AML-193 (cell line): ENCODE measurements at regions not wholly inside any gene's neighbourhood (a gene's known extent, or its start where the extent isn't known, plus 50 kb on each side); places are given as distances from the start of the nearest gene placed in this dataset.

Source experiments
- DNase-seq, 2 experiments: peaks; one replicate each; lab custom pipeline; 2025; lab: John Stamatoyannopoulos, UW

- DNase-seq, result no peak
Measured at GRCh38 chr7:153847828-153848227, 204.4 kb upstream of the DPP6 start.

GRCh38 chr7:153852261-153852660, 199.9 kb upstream of the DPP6 start:
- DNase-seq, result no peak

GRCh38 chr7:153858355-153858754, 193.8 kb upstream of the DPP6 start:
- no peak for DNase-seq

- DNase-seq, result no peak
Measured at GRCh38 chr7:153859239-153859638, 193.0 kb upstream of the DPP6 start.

- DNase-seq, result no peak
Measured at GRCh38 chr7:153886506-153887441, 165.4 kb upstream of the DPP6 start.

GRCh38 chr7:153887749-153888569, 164.2 kb upstream of the DPP6 start:
- DNase-seq, result no peak

GRCh38 chr7:153891990-153892389, 160.2 kb upstream of the DPP6 start:
- DNase-seq, result no peak

GRCh38 chr7:153902862-153903261, 149.3 kb upstream of the DPP6 start:
- DNase-seq, result no peak

- DNase-seq, result no peak
Measured at GRCh38 chr7:153912211-153912610, 140.0 kb upstream of the DPP6 start.

- DNase-seq, result no peak
Measured at GRCh38 chr7:153920126-153920525, 132.1 kb upstream of the DPP6 start.

- DNase-seq, result no peak
Measured at GRCh38 chr7:153920897-153921296, 131.3 kb upstream of the DPP6 start.

- no peak for DNase-seq
Measured at GRCh38 chr7:153921408-153921807, 130.8 kb upstream of the DPP6 start.

- DNase-seq, result no peak
Measured at GRCh38 chr7:153930696-153931095, 121.5 kb upstream of the DPP6 start.

- DNase-seq, result no peak
Measured at GRCh38 chr7:153934048-153934447, 118.2 kb upstream of the DPP6 start.

GRCh38 chr7:153934629-153935028, 117.6 kb upstream of the DPP6 start:
- DNase-seq, result no peak

- no peak for DNase-seq
Measured at GRCh38 chr7:153935095-153935494, 117.1 kb upstream of the DPP6 start.

- no peak for DNase-seq
Measured at GRCh38 chr7:153938451-153938850, 113.7 kb upstream of the DPP6 start.

GRCh38 chr7:153939177-153939576, 113.0 kb upstream of the DPP6 start:
- no peak for DNase-seq

- DNase-seq, result no peak
Measured at GRCh38 chr7:153939654-153940053, 112.5 kb upstream of the DPP6 start.

- DNase-seq, result no peak
Measured at GRCh38 chr7:153941061-153941460, 111.1 kb upstream of the DPP6 start.

- no peak for DNase-seq
Measured at GRCh38 chr7:153942036-153942435, 110.2 kb upstream of the DPP6 start.

GRCh38 chr7:153943457-153943856, 108.7 kb upstream of the DPP6 start:
- DNase-seq, result no peak

GRCh38 chr7:153943861-153944260, 108.3 kb upstream of the DPP6 start:
- DNase-seq, result no peak
